Upper lobe of right lung (tissue), 1 donor: ENCODE measurements at regions not wholly inside any gene's neighbourhood (a gene's known extent, or its start where the extent isn't known, plus 50 kb on each side); places are given as distances from the start of the nearest gene placed in this dataset.
"Not testable (repeated sequence)": the region's sequence is repeated elsewhere in the genome, so short reads cannot be mapped to it uniquely, and the experiment has no call there.

ENCODE experiments used
- ATAC-seq: fragments of 200-7000 bp; cut with Tn5 transposase; one replicate; pipeline ENCODE4 v1.9.1; 2020; ENCODE audit warnings: mild to moderate bottlenecking, moderate library complexity
- DNase-seq: peaks from one replicate; pipeline ENCODE4 v3.0.0-alpha.2; 2020
- H3K27ac ChIP-seq: fragments of 200-600 bp; one replicate; pipeline ENCODE4 v1.8.0; 2022
- H3K27me3 ChIP-seq: fragments of 200-600 bp; one replicate; pipeline ENCODE4 v1.8.0; 2022; ENCODE audit warnings: mild to moderate bottlenecking
- H3K36me3 ChIP-seq: fragments of 200-600 bp; one replicate; pipeline ENCODE4 v1.8.0; 2022
- H3K4me1 ChIP-seq: fragments of 200-600 bp; one replicate; pipeline ENCODE4 v1.8.0; 2022
- H3K4me3 ChIP-seq: fragments of 200-600 bp; one replicate; pipeline ENCODE4 v1.8.0; 2022; ENCODE audit warnings: mild to moderate bottlenecking
- H3K9me3 ChIP-seq: fragments of 200-600 bp; one replicate; pipeline ENCODE4 v1.8.0; 2022
- intact Hi-C: fragments of 100-400 bp; cut with DNase I; formaldehyde crosslinking; loops from one replicate; pipeline ENCODE4 v1.11.0; 2022
- TF ChIP-seq, protein P1 (sequence below): fragments of 200-600 bp; IDR thresholded peaks from one replicate; pipeline ENCODE4 v1.8.0; 2022; ENCODE audit warnings: antibody characterized with exemption
- donor health status: DM: no; HTN: yes; CAD: no; lungs with severe emphysema.

DNA sequence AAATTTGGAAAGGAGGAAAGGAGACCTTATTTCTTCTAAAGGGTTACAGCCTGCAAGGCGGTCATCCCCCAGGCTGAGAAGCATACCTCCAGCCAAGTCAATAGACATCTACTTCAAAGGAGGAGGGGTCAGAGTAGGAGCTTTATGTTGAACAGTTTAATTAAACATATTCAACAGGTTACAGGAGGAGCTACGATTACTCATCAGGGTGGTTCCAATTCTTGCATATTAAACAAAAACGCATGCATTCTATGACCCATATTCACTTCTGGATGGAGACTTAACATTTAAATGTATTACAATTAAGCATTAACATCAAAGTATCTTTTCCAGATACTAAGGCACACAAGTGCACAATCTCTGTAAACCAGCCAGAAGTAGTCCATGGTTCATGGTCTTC is 1955.0 kb downstream of the PCDH9 start:
- Histone ChIP-seq H3K4me3 (no peak overlapping the region), H3K36me3 (no peaks in the 10 kb centered on the region), H3K9me3 (peaks cover 12% of the 10 kb centered on the region), H3K27me3 (no peaks in the 10 kb centered on the region), H3K27ac (no peak overlapping the region), H3K4me1 (no peaks in the 10 kb centered on the region)
- ATAC-seq (no peak), DNase-seq (no peak)
- intact Hi-C loops, result no loop called here
- TF ChIP-seq, protein P1, sequence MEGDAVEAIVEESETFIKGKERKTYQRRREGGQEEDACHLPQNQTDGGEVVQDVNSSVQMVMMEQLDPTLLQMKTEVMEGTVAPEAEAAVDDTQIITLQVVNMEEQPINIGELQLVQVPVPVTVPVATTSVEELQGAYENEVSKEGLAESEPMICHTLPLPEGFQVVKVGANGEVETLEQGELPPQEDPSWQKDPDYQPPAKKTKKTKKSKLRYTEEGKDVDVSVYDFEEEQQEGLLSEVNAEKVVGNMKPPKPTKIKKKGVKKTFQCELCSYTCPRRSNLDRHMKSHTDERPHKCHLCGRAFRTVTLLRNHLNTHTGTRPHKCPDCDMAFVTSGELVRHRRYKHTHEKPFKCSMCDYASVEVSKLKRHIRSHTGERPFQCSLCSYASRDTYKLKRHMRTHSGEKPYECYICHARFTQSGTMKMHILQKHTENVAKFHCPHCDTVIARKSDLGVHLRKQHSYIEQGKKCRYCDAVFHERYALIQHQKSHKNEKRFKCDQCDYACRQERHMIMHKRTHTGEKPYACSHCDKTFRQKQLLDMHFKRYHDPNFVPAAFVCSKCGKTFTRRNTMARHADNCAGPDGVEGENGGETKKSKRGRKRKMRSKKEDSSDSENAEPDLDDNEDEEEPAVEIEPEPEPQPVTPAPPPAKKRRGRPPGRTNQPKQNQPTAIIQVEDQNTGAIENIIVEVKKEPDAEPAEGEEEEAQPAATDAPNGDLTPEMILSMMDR, result no peak

DNA sequence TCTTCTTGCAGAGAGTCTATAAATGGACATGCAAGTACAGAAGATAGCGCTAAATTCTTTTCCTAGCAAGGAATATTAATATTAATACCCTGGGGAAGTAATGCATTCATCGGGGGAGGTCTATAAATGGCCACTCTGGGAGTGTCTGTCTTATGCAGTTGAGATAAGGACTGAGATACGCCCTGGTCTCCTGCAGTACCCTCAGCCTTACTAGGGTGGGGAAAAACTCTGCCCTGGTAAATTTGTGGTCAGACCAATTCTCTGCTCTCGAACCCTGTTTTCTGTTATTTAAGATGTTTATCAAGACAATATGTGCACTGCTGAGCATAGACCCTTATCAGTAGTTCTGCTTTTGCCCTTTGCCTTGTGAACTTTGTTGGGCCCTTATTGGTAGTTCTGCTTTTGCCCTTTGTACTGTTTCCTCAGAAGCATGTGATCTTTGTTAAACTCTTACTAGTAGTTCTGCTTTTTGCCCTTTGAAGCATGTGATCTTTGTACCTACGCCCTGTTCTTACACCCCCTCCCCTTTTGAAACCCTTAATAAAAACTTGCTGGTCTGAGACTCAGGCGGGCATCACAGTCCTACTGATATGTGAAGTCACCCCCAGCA is 1956.2 kb downstream of the PCDH9 start:
- ATAC-seq, H3K27ac ChIP-seq, intact Hi-C loops, DNase-seq, H3K36me3 ChIP-seq, H3K27me3 ChIP-seq, H3K4me3 ChIP-seq, H3K4me1 ChIP-seq: not testable (repeated sequence)
- H3K9me3 ChIP-seq, result peaks cover 12% of the 10 kb centered on the region

DNA sequence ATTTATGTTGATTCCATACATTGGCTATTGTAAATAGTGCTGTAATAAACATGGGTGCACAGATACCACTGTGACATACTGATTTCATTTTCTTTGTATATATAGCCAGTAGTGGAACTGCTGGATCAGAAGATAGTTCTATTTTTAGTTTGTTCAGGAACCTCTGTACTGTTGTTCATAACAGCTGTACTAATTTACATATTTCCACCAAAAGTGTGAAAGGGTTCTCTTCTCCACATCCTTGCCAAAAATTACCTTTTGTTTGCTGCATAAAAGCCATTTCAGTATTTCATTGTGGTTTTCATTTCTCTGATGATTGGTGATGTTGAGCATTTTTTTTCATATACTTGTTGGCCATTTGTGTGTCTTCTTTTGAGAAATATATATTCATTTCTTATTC is 1962.1 kb downstream of the PCDH9 start:
- Histone ChIP-seq H3K9me3 (no peaks in the 10 kb centered on the region), H3K27me3 (no peaks in the 10 kb centered on the region), H3K27ac (no peak overlapping the region), H3K4me3 (no peak overlapping the region), H3K4me1 (no peaks in the 10 kb centered on the region), H3K36me3 (no peaks in the 10 kb centered on the region)
- intact Hi-C loops, result no loop called here
- DNase-seq (no peak), ATAC-seq (no peak)
- TF ChIP-seq, protein P1, result no peak

DNA sequence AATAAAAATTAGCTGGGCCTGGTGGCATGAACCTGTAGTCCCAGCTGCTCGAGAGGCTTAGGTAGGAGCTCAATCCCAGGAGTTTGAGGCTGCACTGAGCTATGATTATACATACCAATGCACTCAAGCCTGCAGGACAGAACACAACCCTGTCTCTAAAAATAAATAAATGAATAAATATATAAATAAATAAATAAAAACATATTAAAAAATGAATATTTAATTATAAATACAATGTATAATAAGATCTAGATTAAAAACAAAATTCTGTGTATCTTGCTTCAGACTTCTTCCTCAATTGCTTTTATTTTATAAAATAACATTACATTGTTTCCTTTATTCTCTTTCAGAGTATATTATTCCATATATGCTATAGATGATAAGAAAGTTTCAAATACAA is 1964.1 kb downstream of the PCDH9 start:
- H3K36me3 ChIP-seq, result no peaks in the 10 kb centered on the region
- DNase-seq (no peak), ATAC-seq (no peak)
- intact Hi-C loops, result no loop called here
- H3K4me3 ChIP-seq, result no peak overlapping the region
- no peaks in the 10 kb centered on the region for H3K4me1 ChIP-seq
- TF ChIP-seq, protein P1, result no peak
- H3K27me3 ChIP-seq, result no peaks in the 10 kb centered on the region
- H3K9me3 ChIP-seq, result no peaks in the 10 kb centered on the region
- no peak overlapping the region for H3K27ac ChIP-seq

DNA sequence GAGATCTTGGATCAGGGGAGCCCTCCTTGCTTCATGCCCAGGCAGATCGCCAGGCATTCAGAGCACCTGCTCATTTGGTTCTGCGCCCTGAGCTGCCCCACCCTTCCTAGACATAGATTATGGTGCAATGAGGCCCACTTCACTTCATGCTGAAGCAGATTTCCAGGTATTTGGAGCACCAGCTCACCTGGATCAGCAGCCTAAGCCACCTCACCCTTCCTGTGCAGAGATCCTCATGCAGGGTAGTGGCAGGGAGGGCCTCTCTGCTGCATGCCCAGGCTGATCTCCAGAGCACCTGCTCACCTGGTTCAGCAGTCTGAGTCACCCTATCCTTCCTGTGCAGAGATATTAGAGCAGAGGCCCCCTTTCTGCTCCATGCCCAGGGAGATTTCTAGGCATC is 1966.1 kb downstream of the PCDH9 start:
- DNase-seq (no peak), ATAC-seq (peak; percentile 74)
- no peaks in the 10 kb centered on the region for H3K36me3 ChIP-seq
- TF ChIP-seq, protein P1, result no peak
- no peaks in the 10 kb centered on the region for H3K4me1 ChIP-seq
- H3K27ac ChIP-seq, result no peak overlapping the region
- no peaks in the 10 kb centered on the region for H3K9me3 ChIP-seq
- H3K27me3 ChIP-seq, result no peaks in the 10 kb centered on the region
- no peak overlapping the region for H3K4me3 ChIP-seq
- intact Hi-C loops, result no loop called here

DNA sequence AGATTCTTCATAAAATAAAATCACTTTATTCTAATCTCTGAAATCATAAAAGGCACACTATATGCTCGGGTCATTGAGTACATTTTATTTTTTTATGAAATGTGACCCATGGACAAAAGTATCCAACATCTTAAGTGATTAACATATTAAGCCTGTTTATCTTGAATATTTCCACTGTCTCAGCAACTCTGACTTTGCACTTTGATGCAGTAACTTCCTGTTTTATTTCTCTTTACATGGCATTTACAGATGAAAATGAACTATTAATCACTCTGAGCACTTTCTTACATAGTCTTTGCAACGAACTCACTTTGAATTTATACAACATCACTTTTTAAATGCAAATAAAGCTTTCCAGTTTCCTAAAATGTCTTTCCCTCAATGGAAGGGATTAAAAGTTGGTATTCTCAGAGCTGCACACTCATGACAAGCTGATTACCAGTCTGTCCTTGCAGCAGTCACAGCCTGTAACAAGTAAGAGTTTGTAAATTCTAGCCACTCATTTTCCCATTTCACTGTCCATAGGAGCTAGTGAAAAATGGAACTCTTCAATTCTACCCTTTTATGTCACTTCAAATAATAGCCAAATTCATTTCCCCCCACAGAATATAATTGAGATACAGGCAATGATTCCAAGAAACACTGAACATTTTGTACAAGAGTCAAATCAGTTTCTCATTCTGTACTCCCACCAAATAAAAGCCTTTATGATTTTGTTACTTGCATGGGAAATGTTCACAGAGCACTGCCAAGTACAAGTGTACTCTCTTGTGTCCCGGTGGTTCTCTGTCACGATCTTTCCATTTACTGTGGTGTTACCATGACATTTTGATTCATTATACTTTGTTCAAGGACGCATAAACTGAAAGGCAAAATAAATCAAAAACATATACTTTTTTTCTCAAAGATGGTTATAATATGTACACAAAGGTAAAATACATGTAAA is 1968.9 kb downstream of the PCDH9 start:
- Histone ChIP-seq H3K4me1 (no peaks in the 10 kb centered on the region), H3K36me3 (no peaks in the 10 kb centered on the region), H3K4me3 (no peak overlapping the region), H3K27ac (no peak overlapping the region), H3K27me3 (no peaks in the 10 kb centered on the region), H3K9me3 (no peaks in the 10 kb centered on the region)
- no peak for DNase-seq
- no peak for ATAC-seq
- intact Hi-C loops, result no loop called here
- TF ChIP-seq, protein P1, result no peak
